SK-N-SH treated with all-trans-retinoic acid at 6 μM for 48 hours (cell line): ENCODE measurements at regions not wholly inside any gene's neighbourhood (a gene's known extent, or its start where the extent isn't known, plus 50 kb on each side); places are given as distances from the start of the nearest gene placed in this dataset.

ENCODE experiments used
- ATAC-seq: fragments of 200-7000 bp; cut with Tn5 transposase; 3 replicates; pipeline ENCODE4 v1.9.1; 2020; ENCODE audit warnings: mild to moderate bottlenecking, moderate library complexity
- ARNTL ChIP-seq: fragments of 450-650 bp; formaldehyde crosslinking; IDR thresholded peaks from 2 replicates; pipeline ENCODE4 v1.5.0; 2020; ENCODE audit warnings: low read depth, mild to moderate bottlenecking, moderate library complexity, borderline replicate concordance
- BACH2 ChIP-seq: fragments of 250-450 bp; sonication (Bioruptor Pico); IDR thresholded peaks from 2 replicates; pipeline ENCODE4 v1.9.0; 2021; ENCODE audit warnings: mild to moderate bottlenecking, borderline replicate concordance
- CSDC2 ChIP-seq: fragments of 250-450 bp; sonication (Bioruptor Pico); IDR thresholded peaks from 2 replicates; pipeline ENCODE4 v1.5.0; 2020; ENCODE audit warnings: mild to moderate bottlenecking, moderate library complexity
- ESRRG ChIP-seq: fragments of 250-450 bp; sonication (Bioruptor Pico); IDR thresholded peaks from 2 replicates; pipeline ENCODE4 v1.6.1; 2021; ENCODE audit warnings: mild to moderate bottlenecking
- GLIS3 ChIP-seq: fragments of 250-450 bp; sonication (Bioruptor Pico); IDR thresholded peaks from 2 replicates; pipeline ENCODE4 v1.5.0; 2020; ENCODE audit warnings: mild to moderate bottlenecking, moderate library complexity
- ISL1 ChIP-seq: fragments of 250-450 bp; sonication (Bioruptor Pico); IDR thresholded peaks from 2 replicates; pipeline ENCODE4 v2.1.2; 2022; ENCODE audit warnings: mild to moderate bottlenecking, moderate library complexity
- OSR1 ChIP-seq: fragments of 250-450 bp; sonication (Bioruptor Pico); IDR thresholded peaks from 2 replicates; pipeline ENCODE4 v1.8.0; 2022; ENCODE audit warnings: moderate library complexity, mild to moderate bottlenecking, inconsistent platforms
- PATZ1 ChIP-seq: fragments of 250-450 bp; sonication (Bioruptor Pico); IDR thresholded peaks from 2 replicates; pipeline ENCODE4 v1.8.0; 2020; ENCODE audit warnings: mild to moderate bottlenecking, moderate library complexity, borderline replicate concordance
- PPARA ChIP-seq: fragments of 250-450 bp; sonication (Bioruptor Pico); IDR thresholded peaks from 2 replicates; pipeline ENCODE4 v1.5.0; 2020; ENCODE audit warnings: mild to moderate bottlenecking, borderline replicate concordance
- RARB ChIP-seq: fragments of 250-450 bp; sonication (Bioruptor Pico); IDR thresholded peaks from 2 replicates; pipeline ENCODE4 v1.8.0; 2021; ENCODE audit warnings: mild to moderate bottlenecking, moderate library complexity
- SNAI2 ChIP-seq: fragments of 250-450 bp; sonication (Bioruptor Pico); IDR thresholded peaks from 2 replicates; pipeline ENCODE4 v1.5.0; 2020; ENCODE audit warnings: mild to moderate bottlenecking, moderate library complexity
- TCF4 ChIP-seq: fragments of 250-450 bp; sonication (Bioruptor Pico); IDR thresholded peaks from 2 replicates; pipeline ENCODE4 v1.8.0; 2021; ENCODE audit warnings: mild to moderate bottlenecking, moderate library complexity, borderline replicate concordance
- TOX ChIP-seq: fragments of 250-450 bp; sonication (Bioruptor Pico); IDR thresholded peaks from 2 replicates; pipeline ENCODE4 v1.8.0; 2021; ENCODE audit warnings: mild to moderate bottlenecking, moderate library complexity, borderline replicate concordance
- TSHZ2 ChIP-seq: fragments of 250-450 bp; sonication (Bioruptor Pico); IDR thresholded peaks from 2 replicates; pipeline ENCODE4 v1.5.0; 2020; ENCODE audit warnings: mild to moderate bottlenecking, moderate library complexity
- ZC3H10 ChIP-seq: fragments of 250-450 bp; sonication (Bioruptor Pico); IDR thresholded peaks from 2 replicates; pipeline ENCODE4 v1.5.1; 2021; ENCODE audit warnings: mild to moderate bottlenecking, moderate library complexity
- ZFP3 ChIP-seq: fragments of 250-450 bp; sonication (Bioruptor Pico); IDR thresholded peaks from 2 replicates; pipeline ENCODE4 v1.5.0; 2020; ENCODE audit warnings: mild to moderate bottlenecking, moderate library complexity
- ZFP30 ChIP-seq: fragments of 450-650 bp; formaldehyde crosslinking; IDR thresholded peaks from 2 replicates; pipeline ENCODE4 v1.5.0; 2022; ENCODE audit warnings: mild to moderate bottlenecking, moderate library complexity
- ZNF565 ChIP-seq: fragments of 450-650 bp; formaldehyde crosslinking; conservative IDR thresholded peaks from 2 replicates; pipeline ENCODE4 v1.5.0; 2020; ENCODE audit warnings: low read depth, mild to moderate bottlenecking, moderate library complexity
- ZNF70 ChIP-seq: fragments of 450-650 bp; formaldehyde crosslinking; IDR thresholded peaks from 2 replicates; pipeline ENCODE4 v1.5.0; 2020; ENCODE audit warnings: mild to moderate bottlenecking, moderate library complexity
- ZNF8 ChIP-seq: fragments of 450-650 bp; formaldehyde crosslinking; IDR thresholded peaks from 2 replicates; pipeline ENCODE4 v1.5.0; 2020; ENCODE audit warnings: mild to moderate bottlenecking, moderate library complexity
- TF ChIP-seq, protein P1 (sequence below): fragments of 250-450 bp; sonication (Bioruptor Pico); IDR thresholded peaks from 2 replicates; pipeline ENCODE4 v1.5.1; 2021; ENCODE audit warnings: mild to moderate bottlenecking, moderate library complexity
- TF ChIP-seq, protein P2 (sequence below): fragments of 250-450 bp; sonication (Bioruptor Pico); IDR thresholded peaks from 2 replicates; pipeline ENCODE4 v1.5.1; 2020; ENCODE audit warnings: low read depth, mild to moderate bottlenecking, moderate library complexity
- TF ChIP-seq, protein P3 (sequence below): fragments of 250-450 bp; sonication (Bioruptor Pico); IDR thresholded peaks from 2 replicates; pipeline ENCODE4 v1.8.0; 2021; ENCODE audit warnings: low read depth, mild to moderate bottlenecking, moderate library complexity, borderline replicate concordance

DNA sequence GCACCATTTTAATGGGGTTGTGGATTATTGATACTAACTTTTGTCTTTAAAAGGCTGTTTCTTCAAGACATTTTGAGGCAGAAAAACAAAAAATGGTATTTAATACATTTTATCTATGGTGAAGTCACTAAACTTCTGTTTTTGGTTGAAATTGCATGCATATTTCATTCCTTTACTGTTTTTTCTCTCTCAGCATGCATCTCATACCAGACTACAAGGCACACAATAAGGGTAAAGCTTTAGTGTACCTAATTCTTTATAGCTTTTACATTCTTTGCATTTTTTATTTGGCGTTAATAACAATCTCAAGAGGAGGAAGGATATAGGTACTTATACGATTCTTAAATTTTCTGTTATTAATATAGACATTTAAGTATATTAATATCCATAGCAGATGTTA, 151.0 kb upstream of the DKK2 start:
- no peak for ATAC-seq
- TF ChIP-seq GLIS3 (CRISPR knock-in tag), result no peak
- no peak for TF ChIP-seq CSDC2 (CRISPR knock-in tag)
- TF ChIP-seq ARNTL (CRISPR knock-in tag), result no peak
- no peak for TF ChIP-seq SNAI2
- no peak for TF ChIP-seq TSHZ2 (CRISPR knock-in tag)
- no peak for TF ChIP-seq ZNF8
- no peak for TF ChIP-seq BACH2
- TF ChIP-seq ESRRG (CRISPR knock-in tag), result no peak
- no peak for TF ChIP-seq ZNF565 (CRISPR knock-in tag)
- no peak for TF ChIP-seq PATZ1 (CRISPR knock-in tag)
- no peak for TF ChIP-seq OSR1 (CRISPR knock-in tag)
- no peak for TF ChIP-seq PPARA
- TF ChIP-seq, protein P1, sequence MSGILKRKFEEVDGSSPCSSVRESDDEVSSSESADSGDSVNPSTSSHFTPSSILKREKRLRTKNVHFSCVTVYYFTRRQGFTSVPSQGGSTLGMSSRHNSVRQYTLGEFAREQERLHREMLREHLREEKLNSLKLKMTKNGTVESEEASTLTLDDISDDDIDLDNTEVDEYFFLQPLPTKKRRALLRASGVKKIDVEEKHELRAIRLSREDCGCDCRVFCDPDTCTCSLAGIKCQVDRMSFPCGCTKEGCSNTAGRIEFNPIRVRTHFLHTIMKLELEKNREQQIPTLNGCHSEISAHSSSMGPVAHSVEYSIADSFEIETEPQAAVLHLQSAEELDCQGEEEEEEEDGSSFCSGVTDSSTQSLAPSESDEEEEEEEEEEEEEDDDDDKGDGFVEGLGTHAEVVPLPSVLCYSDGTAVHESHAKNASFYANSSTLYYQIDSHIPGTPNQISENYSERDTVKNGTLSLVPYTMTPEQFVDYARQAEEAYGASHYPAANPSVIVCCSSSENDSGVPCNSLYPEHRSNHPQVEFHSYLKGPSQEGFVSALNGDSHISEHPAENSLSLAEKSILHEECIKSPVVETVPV (CRISPR knock-in tag), result no peak
- TF ChIP-seq, protein P2, sequence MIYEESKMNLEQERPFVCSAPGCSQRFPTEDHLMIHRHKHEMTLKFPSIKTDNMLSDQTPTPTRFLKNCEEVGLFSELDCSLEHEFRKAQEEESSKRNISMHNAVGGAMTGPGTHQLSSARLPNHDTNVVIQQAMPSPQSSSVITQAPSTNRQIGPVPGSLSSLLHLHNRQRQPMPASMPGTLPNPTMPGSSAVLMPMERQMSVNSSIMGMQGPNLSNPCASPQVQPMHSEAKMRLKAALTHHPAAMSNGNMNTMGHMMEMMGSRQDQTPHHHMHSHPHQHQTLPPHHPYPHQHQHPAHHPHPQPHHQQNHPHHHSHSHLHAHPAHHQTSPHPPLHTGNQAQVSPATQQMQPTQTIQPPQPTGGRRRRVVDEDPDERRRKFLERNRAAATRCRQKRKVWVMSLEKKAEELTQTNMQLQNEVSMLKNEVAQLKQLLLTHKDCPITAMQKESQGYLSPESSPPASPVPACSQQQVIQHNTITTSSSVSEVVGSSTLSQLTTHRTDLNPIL (CRISPR knock-in tag), result no peak
- TF ChIP-seq TCF4, result no peak
- no peak for TF ChIP-seq ZFP30 (CRISPR knock-in tag)
- no peak for TF ChIP-seq TOX (CRISPR knock-in tag)
- no peak for TF ChIP-seq RARB (CRISPR knock-in tag)
- TF ChIP-seq ZC3H10 (CRISPR knock-in tag), result no peak
- TF ChIP-seq ZNF70, result no peak

DNA sequence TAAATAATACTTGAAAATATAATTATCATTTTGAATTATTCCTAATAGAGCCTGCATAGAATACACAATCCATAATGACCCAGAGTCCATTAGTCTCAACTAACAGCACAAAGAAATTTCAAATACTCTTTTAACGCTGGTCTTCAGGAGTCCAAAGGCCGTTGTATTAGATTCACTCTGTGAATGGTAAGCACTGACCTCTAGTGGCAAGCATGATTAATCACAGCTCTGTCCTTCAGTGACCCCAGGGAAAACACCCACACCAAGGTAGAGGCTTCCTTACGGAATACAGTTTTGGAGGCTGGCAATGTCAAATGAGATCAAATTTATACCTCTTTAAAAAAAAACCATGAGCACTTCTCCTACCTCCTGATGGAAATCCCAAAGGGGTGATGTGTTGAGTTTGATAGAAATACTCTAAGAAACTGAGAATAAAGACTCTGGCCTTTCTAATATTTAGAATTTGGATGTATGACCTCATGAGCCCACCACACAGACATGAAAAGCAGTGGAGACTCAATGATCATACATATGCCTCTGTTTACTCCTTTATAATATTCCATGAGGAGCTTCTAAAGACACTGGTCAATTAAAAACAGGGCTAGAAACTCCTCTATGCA, 147.2 kb upstream of the DKK2 start:
- TF ChIP-seq ZFP3 (CRISPR knock-in tag), result no peak
- no peak for TF ChIP-seq ZNF8
- no peak for TF ChIP-seq RARB (CRISPR knock-in tag)
- TF ChIP-seq GLIS3 (CRISPR knock-in tag), result no peak
- no peak for TF ChIP-seq PATZ1 (CRISPR knock-in tag)
- TF ChIP-seq TCF4, result no peak
- ATAC-seq, result peak; percentile 99

DNA sequence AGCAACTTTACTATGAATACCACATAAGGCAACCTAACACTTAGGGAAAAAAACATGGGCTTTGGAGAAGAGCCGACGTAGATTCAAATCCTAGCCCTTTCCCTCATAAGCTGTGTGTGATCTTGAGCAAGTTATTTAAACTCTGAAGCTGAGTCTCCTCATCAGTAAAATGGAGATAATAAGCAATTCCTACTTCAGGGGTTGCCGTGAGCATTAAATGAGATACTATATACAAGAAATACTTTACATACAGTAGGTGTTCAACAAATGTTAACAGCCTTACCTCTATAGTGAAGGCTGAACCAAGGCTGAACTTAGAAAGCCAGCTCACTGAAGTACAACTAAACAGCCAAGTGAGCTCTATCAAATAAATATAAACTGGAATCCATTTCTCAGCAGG, 146.2 kb upstream of the DKK2 start:
- ATAC-seq, result no peak
- TF ChIP-seq ARNTL (CRISPR knock-in tag) (no peak), ESRRG (CRISPR knock-in tag) (no peak), ZC3H10 (CRISPR knock-in tag) (no peak), PPARA (no peak), TOX (CRISPR knock-in tag) (no peak), RARB (CRISPR knock-in tag) (no peak), ZNF70 (no peak), ISL1 (CRISPR knock-in tag) (no peak)
- TF ChIP-seq, protein P2 (CRISPR knock-in tag), result no peak
- TF ChIP-seq, protein P3, sequence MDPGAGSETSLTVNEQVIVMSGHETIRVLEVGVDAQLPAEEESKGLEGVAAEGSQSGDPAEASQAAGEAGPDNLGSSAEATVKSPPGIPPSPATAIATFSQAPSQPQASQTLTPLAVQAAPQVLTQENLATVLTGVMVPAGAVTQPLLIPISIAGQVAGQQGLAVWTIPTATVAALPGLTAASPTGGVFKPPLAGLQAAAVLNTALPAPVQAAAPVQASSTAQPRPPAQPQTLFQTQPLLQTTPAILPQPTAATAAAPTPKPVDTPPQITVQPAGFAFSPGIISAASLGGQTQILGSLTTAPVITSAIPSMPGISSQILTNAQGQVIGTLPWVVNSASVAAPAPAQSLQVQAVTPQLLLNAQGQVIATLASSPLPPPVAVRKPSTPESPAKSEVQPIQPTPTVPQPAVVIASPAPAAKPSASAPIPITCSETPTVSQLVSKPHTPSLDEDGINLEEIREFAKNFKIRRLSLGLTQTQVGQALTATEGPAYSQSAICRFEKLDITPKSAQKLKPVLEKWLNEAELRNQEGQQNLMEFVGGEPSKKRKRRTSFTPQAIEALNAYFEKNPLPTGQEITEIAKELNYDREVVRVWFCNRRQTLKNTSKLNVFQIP, result no peak
- TF ChIP-seq, protein P1 (CRISPR knock-in tag), result no peak
